Stimulated activated CD4-positive, alpha-beta T cell treated with anti-CD3 and anti-CD28 coated beads, Interleukin-1b, Interleukin-23, amount 100 ng/mL, for 4 hours (primary cell): ENCODE measurements at regions not wholly inside any gene's neighbourhood (a gene's known extent, or its start where the extent isn't known, plus 50 kb on each side); places are given as distances from the start of the nearest gene placed in this dataset.

ENCODE experiments used
- DNase-seq, 2 donors: peaks; one replicate each; pipeline ENCODE4 v3.0.0-alpha.2; 2020; ENCODE audit warnings: low read depth in 2 of 2

GRCh38 chr10:90675621-90676020, 182.2 kb downstream of the HTR7 start:
- DNase-seq = no peak
